K562 (cell line): ENCODE measurements at regions not wholly inside any gene's neighbourhood (a gene's known extent, or its start where the extent isn't known, plus 50 kb on each side); places are given as distances from the start of the nearest gene placed in this dataset.

Experiments used
- EP300 ChIP-seq: IDR thresholded peaks from 2 replicates; pipeline ENCODE4 v1.6.1; 2012; ENCODE audit warnings: low read length, improper control_type of control experiment
- HCFC1 ChIP-seq: IDR thresholded peaks from 2 replicates; pipeline ENCODE4 v1.6.1; 2012; ENCODE audit warnings: low read depth, low read length, improper control_type of control experiment
- PHF20 ChIP-seq: fragments of 450-650 bp; IDR thresholded peaks from 2 replicates; pipeline ENCODE4 v1.6.1; 2018; ENCODE audit not compliant: partially characterized antibody
- POLR2AphosphoS5 ChIP-seq: IDR thresholded peaks from 2 replicates; pipeline ENCODE4 v1.6.1; 2011; ENCODE audit warnings: mild to moderate bottlenecking, low read depth, low read length, moderate library complexity; ENCODE audit not compliant: control insufficient read depth, insufficient read depth
- ZEB2 ChIP-seq: fragments of 450-650 bp; IDR thresholded peaks from 2 replicates; pipeline ENCODE4 v1.6.1; 2016

GRCh38 chr6:22368794-22369193 lies 72.0 kb upstream of the PRL start:
- TF ChIP-seq ZEB2 (no peak), HCFC1 (no peak), POLR2AphosphoS5 (no peak), EP300 (no peak), PHF20 (no peak)
